Transverse colon (tissue), 4 donors: ENCODE measurements at regions not wholly inside any gene's neighbourhood (a gene's known extent, or its start where the extent isn't known, plus 50 kb on each side); places are given as distances from the start of the nearest gene placed in this dataset.

Experiments used
- DNase-seq: peaks from one replicate; pipeline ENCODE4 v3.0.0-alpha.2; 2019
- H3K27ac ChIP-seq, 4 donors: fragments of 200-600 bp; sonication (generic); 2 replicates each; pipeline ENCODE4 v1.5.1; 2016 to 2018; ENCODE audit warnings: inconsistent platforms in 4 of 4
- H3K27me3 ChIP-seq: fragments of 200-600 bp; sonication (generic); 2 replicates; pipeline ENCODE4 v1.5.1; 2017; ENCODE audit warnings: inconsistent platforms
- H3K36me3 ChIP-seq, 4 donors: fragments of 200-600 bp; sonication (generic); 2 replicates each; pipeline ENCODE4 v1.5.1; 2017 to 2019; ENCODE audit warnings: inconsistent platforms in 4 of 4
- H3K4me1 ChIP-seq, 4 donors: fragments of 200-600 bp; sonication (generic); 2 replicates each; pipeline ENCODE4 v1.5.1; 2017 to 2020; ENCODE audit warnings: inconsistent platforms in 4 of 4
- H3K4me3 ChIP-seq, 4 donors: fragments of 200-600 bp; sonication (generic); 1 replicate in 1 of 4; 2 replicates in 3 of 4; pipeline versions ENCODE4 v1.5.1 to v1.6.1; 2017 to 2019; ENCODE audit warnings: inconsistent platforms in 4 of 4
- H3K9me3 ChIP-seq, 2 donors: fragments of 200-600 bp; sonication (generic); 2 replicates each; pipeline ENCODE4 v1.5.1; 2017 to 2019; ENCODE audit warnings: inconsistent platforms in 2 of 2
- CTCF ChIP-seq, 5 experiments: fragments of 200-600 bp in 3 of 5; fragments of 450-650 bp in 2 of 5; sonication (generic) in 3 of 5; IDR thresholded peaks; 1 replicate in 2 of 5; 2 replicates in 3 of 5; pipeline ENCODE4 v1.5.1; 2016 to 2017; ENCODE audit warnings: antibody characterized with exemption in 5 of 5, inconsistent platforms in 3 of 5, mild to moderate bottlenecking in 2 of 5, moderate library complexity in 1 of 5
- EP300 ChIP-seq: sonication (generic); formaldehyde crosslinking; IDR thresholded peaks from one replicate; pipeline ENCODE4 v1.6.1; 2017; ENCODE audit warnings: antibody characterized with exemption, low read depth
- POLR2A ChIP-seq: fragments of 450-650 bp; IDR thresholded peaks from one replicate; pipeline ENCODE4 v1.6.1; 2016; ENCODE audit warnings: antibody characterized with exemption, mild to moderate bottlenecking, moderate library complexity
- POLR2AphosphoS5 ChIP-seq, 3 donors: sonication (generic); formaldehyde crosslinking; IDR thresholded peaks; one replicate each; pipeline ENCODE4 v1.6.1; 2016; ENCODE audit warnings: antibody characterized with exemption in 3 of 3
- WGBS, 2 donors: methylation state at CpG; one replicate each; pipeline ENCODE4 v1.1.5; 2018; ENCODE audit warnings: low coverage in 1 of 2; 5-methylcytosine and 5-hydroxymethylcytosine counted together
- in situ Hi-C, 4 donors: fragments of 200-750 bp; cut with MboI; loops; one replicate each; pipeline versions ENCODE4 v1.15.0 to v1.15.1; 2017; ENCODE audit warnings: low sequenced_read_pairs in 3 of 4, low pct_ligation_motif_present in 1 of 4, low pct_unique_long_range_greater_than_20kb in 1 of 4
- intact Hi-C: fragments of 100-400 bp; cut with DNase I; formaldehyde crosslinking; loops from one replicate; pipeline ENCODE4 v1.15.1; 2023; ENCODE audit warnings: low total_unique reads

GRCh38 chr4:148565801-148566200, 123.6 kb upstream of the NR3C2 start:
- intact Hi-C loops (no loop called here), in situ Hi-C loops (no loop called here)
- Histone ChIP-seq H3K27ac (no peak overlapping the region), H3K4me3 (no peak overlapping the region), H3K27me3 (no peaks in the 10 kb centered on the region), H3K4me1 (no peaks in the 10 kb centered on the region), H3K9me3 (peaks cover 5 to 12% of the 10 kb centered on the region in 2 donors), H3K36me3 (no peaks in the 10 kb centered on the region)
- DNase-seq: no peak
- TF ChIP-seq EP300 (no peak), CTCF (IDR thresholded peaks at IDR 0.05) (no peak), POLR2A (no peak), POLR2AphosphoS5 (IDR thresholded peaks at IDR 0.05) (no peak)

- Histone ChIP-seq H3K27ac (no peak overlapping the region), H3K27me3 (no peaks in the 10 kb centered on the region), H3K4me1 (no peaks in the 10 kb centered on the region), H3K9me3 (no peaks in the 10 kb centered on the region), H3K4me3 (no peak overlapping the region), H3K36me3 (no peaks in the 10 kb centered on the region)
- TF ChIP-seq CTCF (IDR thresholded peaks at IDR 0.05) (no peak), POLR2AphosphoS5 (IDR thresholded peaks at IDR 0.05) (no peak), POLR2A (no peak), EP300 (no peak)
- 56 to 62% methylated on average over 2 to 3 of the region's 3 CpGs for WGBS, 2 donors
- DNase-seq: no peak
- intact Hi-C loops (no loop called here), in situ Hi-C loops (no loop called here)
Measured at GRCh38 chr4:148563684-148564083, 121.5 kb upstream of the NR3C2 start.

GRCh38 chr4:148561467-148561866, 119.3 kb upstream of the NR3C2 start:
- intact Hi-C loops: no loop called here
- TF ChIP-seq EP300: no peak
- no peak for TF ChIP-seq POLR2AphosphoS5 (IDR thresholded peaks at IDR 0.05)
- no peak for TF ChIP-seq CTCF (IDR thresholded peaks at IDR 0.05)
- no peak for TF ChIP-seq POLR2A
- DNase-seq: no peak
- Histone ChIP-seq H3K27me3 (no peaks in the 10 kb centered on the region), H3K9me3 (no peaks in the 10 kb centered on the region), H3K27ac (no peak overlapping the region), H3K4me1 (no peaks in the 10 kb centered on the region), H3K4me3 (no peak overlapping the region), H3K36me3 (no peaks in the 10 kb centered on the region)
- 73 to 88% methylated on average over 1 of the region's 1 CpG for WGBS, 2 donors
- in situ Hi-C loops: no loop called here

- no peak overlapping the region for H3K4me3 ChIP-seq
- H3K27me3 ChIP-seq: no peaks in the 10 kb centered on the region
- no peak for DNase-seq
- no peaks in the 10 kb centered on the region for H3K36me3 ChIP-seq
- H3K4me1 ChIP-seq: no peaks in the 10 kb centered on the region
- H3K27ac ChIP-seq: no peak overlapping the region
- in situ Hi-C loops (no loop called here), intact Hi-C loops (no loop called here)
- WGBS, 2 donors: 87% methylated on average over 3 of the region's 3 CpGs
- H3K9me3 ChIP-seq: no peaks in the 10 kb centered on the region
- no peak for TF ChIP-seq POLR2A
- TF ChIP-seq POLR2AphosphoS5 (IDR thresholded peaks at IDR 0.05): no peak
- no peak for TF ChIP-seq CTCF (IDR thresholded peaks at IDR 0.05)
- no peak for TF ChIP-seq EP300
Measured at GRCh38 chr4:148557793-148558192, 115.6 kb upstream of the NR3C2 start.
